B cell (primary cell): ENCODE measurements at regions not wholly inside any gene's neighbourhood (a gene's known extent, or its start where the extent isn't known, plus 50 kb on each side); places are given as distances from the start of the nearest gene placed in this dataset.

ENCODE experiments used
- ATAC-seq: fragments of 200-7000 bp; cut with Tn5 transposase; one replicate; pipeline ENCODE4 v1.10.0; 2021; ENCODE audit warnings: low read depth, mild to moderate bottlenecking, moderate number of reproducible peaks, moderate library complexity
- CTCF ChIA-PET: fragments of 350-600 bp; sonication (Branson Sonifier 250); formaldehyde crosslinking; loops from one replicate; lab custom pipeline; 2021; ENCODE audit warnings: antibody characterized with exemption, inconsistent platforms; lab: Charles Lee
- POLR2A ChIA-PET: fragments of 350-600 bp; sonication (Branson Sonifier 250); formaldehyde crosslinking; loops from one replicate; lab custom pipeline; 2021; ENCODE audit warnings: antibody characterized with exemption; lab: Charles Lee
- DNase-seq: peaks from one replicate; pipeline ENCODE4 v3.0.0; 2013
- H2AFZ ChIP-seq: 2 replicates; pipeline ENCODE4 v1.6.1; 2012; ENCODE audit warnings: mild to moderate bottlenecking, low read depth, low read length; ENCODE audit not compliant: insufficient read depth, poor library complexity, severe bottlenecking
- H3K27ac ChIP-seq, 2 donors: 1 replicate in 1 of 2; 2 replicates in 1 of 2; pipeline ENCODE4 v1.5.1; 2012 to 2013; ENCODE audit warnings: low read length in 2 of 2, mild to moderate bottlenecking in 2 of 2, moderate library complexity in 1 of 2
- H3K27me3 ChIP-seq, 4 experiments: fragments of 200-600 bp in 1 of 4; sonication (generic) in 1 of 4; replicated peaks in 1 of 4; 1 replicate in 2 of 4; 2 replicates in 2 of 4; pipeline versions ENCODE4 v1.6.1 to v1.7.0; 2013 to 2016; ENCODE audit warnings: low read length in 3 of 4, mild to moderate bottlenecking in 2 of 4, mixed read lengths in 1 of 4, moderate library complexity in 1 of 4; ENCODE audit not compliant: insufficient read depth in 4 of 4, control insufficient read depth in 3 of 4; ENCODE audit errors: control extremely low read depth in 1 of 4
- H3K36me3 ChIP-seq, 2 experiments: replicated peaks in 1 of 2; 1 replicate in 1 of 2; 2 replicates in 1 of 2; pipeline versions ENCODE4 v1.6.1 to v1.7.1; 2013; ENCODE audit warnings: low read length in 1 of 2; ENCODE audit not compliant: insufficient read depth in 2 of 2, control insufficient read depth in 1 of 2; ENCODE audit errors: control extremely low read depth in 1 of 2, extremely low read depth in 1 of 2
- H3K4me1 ChIP-seq, 2 donors: fragments of 200-600 bp in 1 of 2; sonication (generic) in 1 of 2; 1 replicate in 1 of 2; 2 replicates in 1 of 2; pipeline versions ENCODE4 v1.5.1 to v1.6.1; 2013 to 2017; ENCODE audit warnings: low read length in 2 of 2; ENCODE audit not compliant: control insufficient read depth in 2 of 2, insufficient read depth in 2 of 2
- H3K4me2 ChIP-seq: replicated peaks from 2 replicates; pipeline ENCODE3; 2012; ENCODE audit warnings: mild to moderate bottlenecking, low read depth, low read length; ENCODE audit not compliant: poor library complexity, severe bottlenecking
- H3K4me3 ChIP-seq, 5 experiments: fragments of 200-600 bp in 1 of 5; sonication (generic) in 1 of 5; 1 replicate in 3 of 5; 2 replicates in 2 of 5; pipeline versions ENCODE4 v1.5.1 to v1.7.0; 2011 to 2016; ENCODE audit warnings: low read length in 4 of 5, mild to moderate bottlenecking in 4 of 5, low read depth in 2 of 5, control low read depth in 1 of 5, moderate library complexity in 1 of 5; ENCODE audit not compliant: insufficient read depth in 1 of 5; ENCODE audit errors: control extremely low read depth in 1 of 5, extremely low read depth in 1 of 5
- H3K79me2 ChIP-seq: fragments of 200-600 bp; sonication (generic); one replicate; pipeline ENCODE4 v1.6.0; 2016; ENCODE audit warnings: low read length; ENCODE audit not compliant: control insufficient read depth, insufficient read depth
- H3K9ac ChIP-seq: fragments of 200-600 bp; sonication (generic); 2 replicates; pipeline ENCODE4 v1.6.1; 2017; ENCODE audit warnings: mild to moderate bottlenecking, low read length, moderate library complexity
- H3K9me3 ChIP-seq, 3 donors: one replicate each; pipeline versions ENCODE4 v1.6.1 to v1.7.1; 2013; ENCODE audit warnings: low read length in 2 of 3; ENCODE audit not compliant: control insufficient read depth in 2 of 3, insufficient read depth in 1 of 3; ENCODE audit errors: control extremely low read depth in 1 of 3
- H4K20me1 ChIP-seq: 2 replicates; pipeline ENCODE4 v1.6.0; 2012; ENCODE audit warnings: mild to moderate bottlenecking, low read length; ENCODE audit not compliant: insufficient read depth, control insufficient read depth, poor library complexity, severe bottlenecking
- H3K27ac Mint-ChIP-seq: one replicate; pipeline ENCODE4 v1.8.0; 2021; ENCODE audit warnings: mixed read lengths
- H3K27me3 Mint-ChIP-seq: one replicate; pipeline ENCODE4 v1.8.0; 2021; ENCODE audit warnings: mixed read lengths
- H3K4me1 Mint-ChIP-seq: one replicate; pipeline ENCODE4 v1.8.0; 2021; ENCODE audit warnings: mixed read lengths
- H3K4me3 Mint-ChIP-seq: one replicate; pipeline ENCODE4 v1.8.0; 2021; ENCODE audit warnings: mixed read lengths
- H3K9me3 Mint-ChIP-seq: one replicate; pipeline ENCODE4 v1.8.0; 2022; ENCODE audit warnings: mixed read lengths; ENCODE audit not compliant: insufficient read depth
- EZH2 ChIP-seq: IDR thresholded peaks from 2 replicates; pipeline ENCODE4 v1.6.1; 2012; ENCODE audit warnings: borderline replicate concordance, low read depth, mild to moderate bottlenecking, moderate library complexity, low read length; ENCODE audit not compliant: insufficient read depth, poor library complexity, severe bottlenecking
- WGBS: methylation state at CpG from one replicate; pipeline ENCODE4 v1.1.5; 2013; ENCODE audit warnings: missing lambda C conversion rate; ENCODE audit not compliant: insufficient coverage; 5-methylcytosine and 5-hydroxymethylcytosine counted together
- intact Hi-C: fragments of 100-400 bp; cut with micrococcal nuclease; formaldehyde crosslinking; loops from one replicate; pipeline ENCODE4 v1.10.0; 2022
- TF ChIP-seq, protein P1 (sequence below): fragments of 200-600 bp; IDR thresholded peaks from one replicate; pipeline ENCODE4 v1.8.0; 2022; ENCODE audit warnings: antibody characterized with exemption, mild to moderate bottlenecking

DNA sequence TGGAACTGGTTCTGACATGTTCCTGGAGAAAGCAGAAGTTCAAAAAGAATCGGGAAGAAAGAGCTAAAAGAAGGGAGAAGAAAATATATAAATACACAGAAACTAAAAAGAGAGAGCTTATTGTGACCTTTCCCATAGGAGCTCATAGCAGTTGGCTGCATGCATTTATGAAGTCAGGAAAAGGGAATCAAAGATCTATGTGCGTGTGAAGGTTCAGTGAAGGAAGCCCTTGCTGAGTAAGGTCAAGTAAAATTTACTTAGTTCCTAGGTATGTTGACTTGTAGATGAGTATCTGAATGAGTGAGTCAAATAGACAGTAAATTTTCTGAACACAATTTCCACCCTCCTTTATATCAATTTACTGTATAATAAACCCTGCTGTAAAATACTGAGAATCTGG is 632.5 kb downstream of the SLCO4C1 start:
- Mint-ChIP-seq H3K9me3 (no peaks in the 10 kb centered on the region), H3K27ac (no peak overlapping the region), H3K4me1 (no peaks in the 10 kb centered on the region), H3K4me3 (no peak overlapping the region), H3K27me3 (no peaks in the 10 kb centered on the region)
- ChIA-PET POLR2A (no interaction called here), CTCF (interaction anchor here (1.0 kb wide), 1 partner anchor 12 kb away, joined by 3 read pairs; no protein-coding TSS in a partner anchor)
- H3K36me3 ChIP-seq, result no peaks in the 10 kb centered on the region
- no peaks in the 10 kb centered on the region for H3K79me2 ChIP-seq
- no peak overlapping the region for H3K4me3 ChIP-seq
- no peaks in the 10 kb centered on the region for H3K9me3 ChIP-seq
- no peak overlapping the region for H3K4me2 ChIP-seq
- no peaks in the 10 kb centered on the region for H3K27me3 ChIP-seq
- TF ChIP-seq, protein P1, sequence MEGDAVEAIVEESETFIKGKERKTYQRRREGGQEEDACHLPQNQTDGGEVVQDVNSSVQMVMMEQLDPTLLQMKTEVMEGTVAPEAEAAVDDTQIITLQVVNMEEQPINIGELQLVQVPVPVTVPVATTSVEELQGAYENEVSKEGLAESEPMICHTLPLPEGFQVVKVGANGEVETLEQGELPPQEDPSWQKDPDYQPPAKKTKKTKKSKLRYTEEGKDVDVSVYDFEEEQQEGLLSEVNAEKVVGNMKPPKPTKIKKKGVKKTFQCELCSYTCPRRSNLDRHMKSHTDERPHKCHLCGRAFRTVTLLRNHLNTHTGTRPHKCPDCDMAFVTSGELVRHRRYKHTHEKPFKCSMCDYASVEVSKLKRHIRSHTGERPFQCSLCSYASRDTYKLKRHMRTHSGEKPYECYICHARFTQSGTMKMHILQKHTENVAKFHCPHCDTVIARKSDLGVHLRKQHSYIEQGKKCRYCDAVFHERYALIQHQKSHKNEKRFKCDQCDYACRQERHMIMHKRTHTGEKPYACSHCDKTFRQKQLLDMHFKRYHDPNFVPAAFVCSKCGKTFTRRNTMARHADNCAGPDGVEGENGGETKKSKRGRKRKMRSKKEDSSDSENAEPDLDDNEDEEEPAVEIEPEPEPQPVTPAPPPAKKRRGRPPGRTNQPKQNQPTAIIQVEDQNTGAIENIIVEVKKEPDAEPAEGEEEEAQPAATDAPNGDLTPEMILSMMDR, result no peak
- TF ChIP-seq EZH2, result no peak
- no peaks in the 10 kb centered on the region for H4K20me1 ChIP-seq
- DNase-seq (no peak), ATAC-seq (no peak)
- H3K27ac ChIP-seq, result no peak overlapping the region
- intact Hi-C loops, result no loop called here
- H3K4me1 ChIP-seq, result no peaks in the 10 kb centered on the region
- no CpG with 5 or more reads among the region's 2 CpGs for WGBS
- no peak overlapping the region for H2AFZ ChIP-seq
- no peak overlapping the region for H3K9ac ChIP-seq

- Histone ChIP-seq H4K20me1 (no peaks in the 10 kb centered on the region), H3K27ac (no peak overlapping the region), H3K9ac (no peak overlapping the region), H3K4me2 (no peak overlapping the region), H3K4me1 (no peaks in the 10 kb centered on the region), H3K9me3 (no peaks in the 10 kb centered on the region), H2AFZ (no peak overlapping the region), H3K79me2 (no peaks in the 10 kb centered on the region), H3K4me3 (no peak overlapping the region), H3K36me3 (no peaks in the 10 kb centered on the region), H3K27me3 (no peaks in the 10 kb centered on the region)
- no peaks in the 10 kb centered on the region for H3K9me3 Mint-ChIP-seq
- H3K27ac Mint-ChIP-seq, result no peak overlapping the region
- ATAC-seq (no peak), DNase-seq (no peak)
- no peaks in the 10 kb centered on the region for H3K4me1 Mint-ChIP-seq
- ChIA-PET POLR2A (no interaction called here), CTCF (no interaction called here)
- intact Hi-C loops, result no loop called here
- H3K4me3 Mint-ChIP-seq, result no peak overlapping the region
- TF ChIP-seq, protein P1, result no peak
- TF ChIP-seq EZH2, result no peak
- H3K27me3 Mint-ChIP-seq, result no peaks in the 10 kb centered on the region
Measured at GRCh38 chr5:101662263-101662662, 633.8 kb downstream of the SLCO4C1 start.
